ENCODE measurements at regions not wholly inside any gene's neighbourhood (a gene's known extent, or its start where the extent isn't known, plus 50 kb on each side); places are given as distances from the start of the nearest gene placed in this dataset.
"Not testable (repeated sequence)": the region's sequence is repeated elsewhere in the genome, so short reads cannot be mapped to it uniquely, and the experiment has no call there.

DNA sequence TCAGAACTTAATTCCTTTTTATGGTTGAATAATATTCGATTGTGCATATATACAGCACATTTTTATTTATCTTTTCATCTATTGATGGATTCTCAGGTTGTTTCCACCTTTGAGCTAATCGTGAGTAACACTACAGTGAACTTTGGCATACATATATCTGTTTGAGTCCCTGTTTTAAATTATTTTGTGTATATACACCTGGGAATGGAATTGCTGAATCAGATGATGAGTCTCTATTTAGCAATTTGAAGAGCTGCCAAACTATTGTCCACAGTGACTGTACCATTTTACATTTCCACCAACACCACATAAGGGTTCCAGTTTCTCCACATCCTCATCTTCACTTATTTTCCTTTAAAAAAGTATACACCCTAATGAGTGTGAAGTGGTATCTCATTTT is 166.2 kb upstream of the FGF13 start:
- Histone ChIP-seq H2AFZ (no peak overlapping the region), H3F3A (ENCODE audit: insufficient read depth, low read depth) (no peaks in the 10 kb centered on the region), H3K36me3 (ENCODE audit: low read depth) (no peaks in the 10 kb centered on the region), H3K4me3 (no peak overlapping the region), H3K9me2 (ENCODE audit: insufficient read depth) (no peaks in the 10 kb centered on the region), H3K4me2 (peak overlapping the region; percentile 2; the same call in 1 of the 2 replicates), H3K27me3 (ENCODE audit: insufficient read depth, low read depth) (no peaks in the 10 kb centered on the region), H3K4me1 (replicated peaks; ENCODE audit: insufficient read depth) (0 out of 2 replicates have a peak, but pooled peaks cover 11% of the 10 kb centered on the region), H4K20me1 (ENCODE audit: insufficient read depth) (no peaks in the 10 kb centered on the region), H3K79me2 (ENCODE audit: low read depth) (no peaks in the 10 kb centered on the region), H3K9me3 (ENCODE audit: insufficient read depth, low read depth) (no peaks in the 10 kb centered on the region; the same call in 1 of the 2 replicates), H3K27ac (peak overlapping the region; percentile 50)
- intact Hi-C loops (cut with micrococcal nuclease; ENCODE audit: unreplicated experiment): no loop called here
- CTCF ChIA-PET: no interaction called here
- POLR2A ChIA-PET (ENCODE audit: unreplicated experiment): no interaction called here
- DNase-seq: peak in 1 of 2 experiments; percentile 40
- TF ChIP-seq EZH2 (IDR thresholded peaks at IDR 0.05; ENCODE audit: low read depth) (no peak), CTCF (conservative IDR thresholded peaks at IDR 0.05) (no peak)
- BruUV-seq (replicated peaks): no TSS peak

DNA sequence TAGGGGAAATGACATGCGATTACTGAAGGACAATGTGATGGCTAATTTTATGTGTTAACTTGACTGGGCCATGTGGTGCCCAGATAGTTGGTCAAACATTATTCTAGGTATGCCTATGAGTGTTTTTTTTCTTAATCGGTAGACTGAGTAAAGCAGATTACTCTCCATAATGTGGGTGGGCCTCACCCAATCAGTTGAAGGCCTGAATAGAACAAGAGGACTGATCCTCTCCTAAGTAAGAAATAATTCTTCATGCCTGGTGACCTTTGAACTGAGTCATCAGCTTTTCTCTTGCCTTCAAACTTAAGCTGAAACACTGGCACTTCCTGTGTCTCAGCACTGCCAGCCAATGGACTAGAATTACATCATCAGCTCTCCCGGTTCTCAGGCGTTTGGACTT is 164.0 kb upstream of the FGF13 start:
- POLR2A ChIA-PET (ENCODE audit: unreplicated experiment): interaction anchor here (0.6 kb wide), 1 partner anchor 11 kb away, joined by 3 read pairs; no protein-coding TSS in a partner anchor

DNA sequence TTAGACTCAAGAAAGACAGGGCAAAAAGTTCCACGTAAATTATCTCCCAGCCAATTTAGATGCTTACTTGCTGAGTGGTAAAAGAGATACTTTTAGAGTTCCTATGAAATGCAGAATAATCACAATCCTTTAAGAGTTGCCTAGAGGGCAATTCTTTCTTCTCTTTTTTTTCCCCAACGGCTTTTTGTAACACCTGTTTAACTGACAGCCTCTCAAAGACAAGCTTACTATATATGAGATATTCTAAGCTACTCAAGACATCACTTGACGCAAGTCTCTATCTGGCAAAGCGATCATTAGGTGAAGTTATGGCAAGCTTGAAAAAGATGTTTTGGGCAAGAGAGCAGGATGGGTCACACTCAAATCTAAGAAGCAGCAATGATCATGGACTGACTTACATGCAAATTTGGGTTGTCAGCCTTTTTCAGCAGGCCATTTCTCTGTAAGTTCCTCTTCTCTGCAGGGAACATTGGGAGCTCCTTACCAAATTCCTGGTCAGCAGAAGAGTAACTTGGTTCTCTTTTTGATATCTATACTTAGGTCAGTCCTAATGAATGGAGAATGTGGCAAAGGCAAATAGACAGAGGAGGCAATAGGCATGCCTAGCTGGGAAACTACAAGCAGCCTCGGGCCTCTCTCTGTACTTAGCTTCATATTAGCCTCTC is 162.9 kb upstream of the FGF13 start:
- Histone ChIP-seq H3K36me3 (ENCODE audit: low read depth) (no peaks in the 10 kb centered on the region), H3K9me2 (ENCODE audit: insufficient read depth) (no peaks in the 10 kb centered on the region), H3K9me3 (ENCODE audit: insufficient read depth, low read depth) (no peaks in the 10 kb centered on the region; the same call in 1 of the 2 replicates), H3K4me3 (no peak overlapping the region), H3K27ac (no peak overlapping the region), H3K4me1 (replicated peaks; ENCODE audit: insufficient read depth) (0 out of 2 replicates have a peak, but pooled peaks cover 11% of the 10 kb centered on the region), H3K27me3 (ENCODE audit: insufficient read depth, low read depth) (no peaks in the 10 kb centered on the region), H3K4me2 (no peak overlapping the region), H2AFZ (no peak overlapping the region), H3K79me2 (ENCODE audit: low read depth) (no peaks in the 10 kb centered on the region), H3F3A (ENCODE audit: insufficient read depth, low read depth) (no peaks in the 10 kb centered on the region), H4K20me1 (ENCODE audit: insufficient read depth) (no peaks in the 10 kb centered on the region)
- no peak for DNase-seq
- BruUV-seq (replicated peaks): no TSS peak
- intact Hi-C loops (cut with micrococcal nuclease; ENCODE audit: unreplicated experiment): no loop called here
- ChIA-PET POLR2A (ENCODE audit: unreplicated experiment) (no interaction called here), CTCF (no interaction called here)
- TF ChIP-seq EZH2 (IDR thresholded peaks at IDR 0.05; ENCODE audit: low read depth): no peak
- no peak for TF ChIP-seq CTCF (conservative IDR thresholded peaks at IDR 0.05)

More for the DNA sequence above, 164.0 kb upstream of the FGF13 start:
- no peaks in the 10 kb centered on the region; the same call in 1 of the 2 replicates for H3K9me3 ChIP-seq (ENCODE audit: insufficient read depth, low read depth)
- CTCF ChIA-PET: no interaction called here
- H3K27ac ChIP-seq: no peak overlapping the region
- H2AFZ ChIP-seq: no peak overlapping the region
- H4K20me1 ChIP-seq (ENCODE audit: insufficient read depth): no peaks in the 10 kb centered on the region
- no peaks in the 10 kb centered on the region for H3K36me3 ChIP-seq (ENCODE audit: low read depth)
- H3K4me3 ChIP-seq: no peak overlapping the region
- H3K27me3 ChIP-seq (ENCODE audit: insufficient read depth, low read depth): no peaks in the 10 kb centered on the region
- 0 out of 2 replicates have a peak, but pooled peaks cover 11% of the 10 kb centered on the region for H3K4me1 ChIP-seq (replicated peaks; ENCODE audit: insufficient read depth)
- BruUV-seq (replicated peaks): no TSS peak
- TF ChIP-seq CTCF (conservative IDR thresholded peaks at IDR 0.05) (no peak), EZH2 (IDR thresholded peaks at IDR 0.05; ENCODE audit: low read depth) (no peak)
- DNase-seq: no peak
- H3K4me2 ChIP-seq: no peak overlapping the region
- no peaks in the 10 kb centered on the region for H3K79me2 ChIP-seq (ENCODE audit: low read depth)
- no peaks in the 10 kb centered on the region for H3K9me2 ChIP-seq (ENCODE audit: insufficient read depth)
- intact Hi-C loops (cut with micrococcal nuclease; ENCODE audit: unreplicated experiment): no loop called here
- no peaks in the 10 kb centered on the region for H3F3A ChIP-seq (ENCODE audit: insufficient read depth, low read depth)

- POLR2A ChIA-PET (ENCODE audit: unreplicated experiment); H3K27me3 ChIP-seq (ENCODE audit: insufficient read depth, low read depth); BruUV-seq (replicated peaks); H3K27ac ChIP-seq; CTCF ChIA-PET; H3K36me3 ChIP-seq (ENCODE audit: low read depth); H3K9me2 ChIP-seq (ENCODE audit: insufficient read depth); H3K9me3 ChIP-seq (ENCODE audit: insufficient read depth, low read depth); H3K79me2 ChIP-seq (ENCODE audit: low read depth); DNase-seq; H3K4me2 ChIP-seq; H2AFZ ChIP-seq; intact Hi-C loops (cut with micrococcal nuclease; ENCODE audit: unreplicated experiment); H3K4me3 ChIP-seq; H4K20me1 ChIP-seq (ENCODE audit: insufficient read depth); H3F3A ChIP-seq (ENCODE audit: insufficient read depth, low read depth): not testable (repeated sequence)
- 0 out of 2 replicates have a peak, but pooled peaks cover 11% of the 10 kb centered on the region for H3K4me1 ChIP-seq (replicated peaks; ENCODE audit: insufficient read depth)
Observed at GRCh38 chrX:138873640-138874039, 162.1 kb upstream of the FGF13 start.
